ENCODE measurements at regions not wholly inside any gene's neighbourhood (a gene's known extent, or its start where the extent isn't known, plus 50 kb on each side); places are given as distances from the start of the nearest gene placed in this dataset.

- no peak for ATAC-seq
These were observed 246.1 kb upstream of the TNP1 start for GRCh38 chr2:217105733-217106649.

GRCh38 chr2:217103752-217104545, 244.1 kb upstream of the TNP1 start:
- TF ChIP-seq POLR2A (IDR thresholded peaks at IDR 0.05) (no peak), CTCF (IDR thresholded peaks at IDR 0.05) (no peak)
- Histone ChIP-seq H3K4me1 (no peaks in the 10 kb centered on the region), H3K9me3 (no peaks in the 10 kb centered on the region), H3K27me3 (no peaks in the 10 kb centered on the region), H3K4me3 (no peak overlapping the region), H3K36me3 (replicated peaks in 1 of 2; ENCODE audit: insufficient read depth in 1 of 2, low read depth in 2 of 2) (no peaks in the 10 kb centered on the region), H3K27ac (no peak overlapping the region)
- DNase-seq, result no peak
- WGBS, 2 donors, result 71 to 72% methylated on average over 4 of the region's 4 CpGs
- ATAC-seq, result no peak
- intact Hi-C loops (cut with DNase I), result no loop called here

More at GRCh38 chr2:217105733-217106649, 246.1 kb upstream of the TNP1 start:
- Histone ChIP-seq H3K27me3 (no peaks in the 10 kb centered on the region), H3K4me1 (no peaks in the 10 kb centered on the region), H3K36me3 (replicated peaks in 1 of 2; ENCODE audit: insufficient read depth in 1 of 2, low read depth in 2 of 2) (no peaks in the 10 kb centered on the region), H3K4me3 (no peak overlapping the region), H3K27ac (no peak overlapping the region), H3K9me3 (no peaks in the 10 kb centered on the region)
- TF ChIP-seq CTCF (IDR thresholded peaks at IDR 0.05) (no peak), POLR2A (IDR thresholded peaks at IDR 0.05) (no peak)
- 74 to 83% methylated on average over 5 of the region's 5 CpGs for WGBS, 2 donors
- intact Hi-C loops (cut with DNase I), result no loop called here
- DNase-seq, result no peak

- DNase-seq (no peak), ATAC-seq (no peak)
- Histone ChIP-seq H3K9me3 (no peaks in the 10 kb centered on the region), H3K4me3 (no peak overlapping the region), H3K27me3 (no peaks in the 10 kb centered on the region), H3K27ac (no peak overlapping the region), H3K4me1 (no peaks in the 10 kb centered on the region), H3K36me3 (replicated peaks in 1 of 2; ENCODE audit: insufficient read depth in 1 of 2, low read depth in 2 of 2) (no peaks in the 10 kb centered on the region)
- no peak for TF ChIP-seq POLR2A (IDR thresholded peaks at IDR 0.05)
- WGBS, 2 donors, result 46 to 53% methylated on average over 1 of the region's 1 CpG
- intact Hi-C loops (cut with DNase I), result no loop called here
These were observed 243.1 kb upstream of the TNP1 start for GRCh38 chr2:217102956-217103355.

- DNase-seq (no peak), ATAC-seq (no peak)
- 91% methylated on average over 6 of the region's 6 CpGs for WGBS, 2 donors
- intact Hi-C loops (cut with DNase I), result no loop called here
- Histone ChIP-seq H3K36me3 (replicated peaks in 1 of 2; ENCODE audit: insufficient read depth in 1 of 2, low read depth in 2 of 2) (no peaks in the 10 kb centered on the region), H3K27me3 (no peaks in the 10 kb centered on the region), H3K4me1 (no peaks in the 10 kb centered on the region), H3K4me3 (no peak overlapping the region), H3K27ac (no peak overlapping the region), H3K9me3 (no peaks in the 10 kb centered on the region)
- TF ChIP-seq POLR2A (IDR thresholded peaks at IDR 0.05), result no peak
- TF ChIP-seq CTCF (IDR thresholded peaks at IDR 0.05), result no peak
These were observed 242.1 kb upstream of the TNP1 start for GRCh38 chr2:217101972-217102371.

GRCh38 chr2:217099561-217099960, 239.7 kb upstream of the TNP1 start:
- Histone ChIP-seq H3K27ac (no peak overlapping the region), H3K4me3 (no peak overlapping the region), H3K4me1 (no peaks in the 10 kb centered on the region), H3K27me3 (no peaks in the 10 kb centered on the region), H3K9me3 (no peaks in the 10 kb centered on the region), H3K36me3 (replicated peaks in 1 of 2; ENCODE audit: insufficient read depth in 1 of 2, low read depth in 2 of 2) (no peaks in the 10 kb centered on the region)
- DNase-seq (no peak), ATAC-seq (no peak)
- intact Hi-C loops (cut with DNase I), result no loop called here
- TF ChIP-seq CTCF (IDR thresholded peaks at IDR 0.05) (no peak), POLR2A (IDR thresholded peaks at IDR 0.05) (no peak)

Data from body of pancreas (tissue), 4 donors.